ENCODE measurements at regions not wholly inside any gene's neighbourhood (a gene's known extent, or its start where the extent isn't known, plus 50 kb on each side); places are given as distances from the start of the nearest gene placed in this dataset.

DNA sequence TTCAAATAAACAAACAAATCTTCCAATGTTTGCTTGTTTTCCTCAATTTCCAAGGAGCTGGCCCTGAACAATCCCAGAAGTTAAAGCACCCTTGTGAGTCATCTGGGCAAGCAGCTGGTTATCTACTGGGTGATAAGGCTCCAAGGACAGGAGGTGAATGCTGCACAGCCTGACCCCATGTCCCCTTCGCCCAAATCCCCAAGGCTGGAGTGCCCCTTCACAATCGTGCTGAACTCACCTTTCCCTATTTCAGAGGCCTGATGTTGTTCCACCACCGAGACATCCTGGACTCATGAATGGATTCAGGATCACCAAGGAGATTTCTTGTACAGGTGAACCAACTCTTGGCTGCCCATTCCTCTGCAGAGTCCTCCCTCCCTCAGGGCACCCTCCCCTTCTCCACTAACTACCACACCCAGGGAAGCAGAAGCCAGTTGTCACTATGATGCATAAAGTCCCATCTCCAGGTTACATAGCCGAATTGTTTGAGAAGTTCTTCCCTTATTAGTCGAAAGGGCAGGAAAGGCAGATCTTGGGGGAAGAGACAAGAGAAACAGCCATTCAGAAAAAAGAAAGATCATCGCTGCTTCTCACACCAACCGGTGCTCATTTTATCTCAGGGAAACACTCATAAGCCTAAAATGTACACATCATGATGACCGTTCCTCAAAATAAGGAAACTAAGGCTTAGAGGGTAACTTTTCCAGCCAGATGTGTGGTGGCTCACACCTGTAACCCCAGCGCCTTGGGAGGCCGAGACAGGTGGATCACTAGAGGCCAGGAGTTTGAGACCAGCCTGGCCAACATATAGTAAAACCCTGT lies 138.8 kb upstream of the RREB1 start:
- no peak for TF ChIP-seq EZH2 (IDR thresholded peaks at IDR 0.05)
- TF ChIP-seq, protein P1, sequence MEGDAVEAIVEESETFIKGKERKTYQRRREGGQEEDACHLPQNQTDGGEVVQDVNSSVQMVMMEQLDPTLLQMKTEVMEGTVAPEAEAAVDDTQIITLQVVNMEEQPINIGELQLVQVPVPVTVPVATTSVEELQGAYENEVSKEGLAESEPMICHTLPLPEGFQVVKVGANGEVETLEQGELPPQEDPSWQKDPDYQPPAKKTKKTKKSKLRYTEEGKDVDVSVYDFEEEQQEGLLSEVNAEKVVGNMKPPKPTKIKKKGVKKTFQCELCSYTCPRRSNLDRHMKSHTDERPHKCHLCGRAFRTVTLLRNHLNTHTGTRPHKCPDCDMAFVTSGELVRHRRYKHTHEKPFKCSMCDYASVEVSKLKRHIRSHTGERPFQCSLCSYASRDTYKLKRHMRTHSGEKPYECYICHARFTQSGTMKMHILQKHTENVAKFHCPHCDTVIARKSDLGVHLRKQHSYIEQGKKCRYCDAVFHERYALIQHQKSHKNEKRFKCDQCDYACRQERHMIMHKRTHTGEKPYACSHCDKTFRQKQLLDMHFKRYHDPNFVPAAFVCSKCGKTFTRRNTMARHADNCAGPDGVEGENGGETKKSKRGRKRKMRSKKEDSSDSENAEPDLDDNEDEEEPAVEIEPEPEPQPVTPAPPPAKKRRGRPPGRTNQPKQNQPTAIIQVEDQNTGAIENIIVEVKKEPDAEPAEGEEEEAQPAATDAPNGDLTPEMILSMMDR (IDR thresholded peaks at IDR 0.05) = no peak

Data from neural progenitor cell (in vitro differentiated cells).